PC-3 (cell line): ENCODE measurements at regions not wholly inside any gene's neighbourhood (a gene's known extent, or its start where the extent isn't known, plus 50 kb on each side); places are given as distances from the start of the nearest gene placed in this dataset.

Experiments
- ATAC-seq: fragments of 200-7000 bp; cut with Tn5 transposase; 2 replicates; pipeline ENCODE4 v1.9.1; 2020; ENCODE audit warnings: mild to moderate bottlenecking, moderate library complexity
- BruUV-seq: library from RNA; stranded (reverse); fragments of 400-500 nt; replicated peaks from 2 replicates; lab custom pipeline; 2021; lab: Mats Ljungman, UMichigan
- CTCF ChIA-PET: fragments of 300-600 bp; sonication (Branson Sonifier 250); formaldehyde crosslinking; loops from one replicate; lab custom pipeline; 2022; ENCODE audit warnings: antibody characterized with exemption; lab: Charles Lee
- POLR2A ChIA-PET: fragments of 300-600 bp; sonication (Branson Sonifier 250); formaldehyde crosslinking; loops from one replicate; lab custom pipeline; 2022; ENCODE audit warnings: antibody characterized with exemption; ENCODE audit not compliant: unreplicated experiment; lab: Charles Lee
- DNase-seq: peaks from one replicate; pipeline ENCODE4 v3.0.0-alpha.2; 2015
- H2AFZ ChIP-seq: fragments of 300-600 bp; sonication (generic); 2 replicates; pipeline ENCODE4 v1.6.0; 2016; ENCODE audit warnings: antibody characterized with exemption, low read length
- H3F3A ChIP-seq: fragments of 300-600 bp; sonication (generic); one replicate; pipeline ENCODE4 v1.6.0; 2017; ENCODE audit warnings: antibody characterized with exemption, low read length, control low read depth, mild to moderate bottlenecking; ENCODE audit not compliant: unreplicated experiment
- H3K27ac ChIP-seq: fragments of 300-600 bp; sonication (generic); 2 replicates; pipeline ENCODE4 v1.5.1; 2016; ENCODE audit warnings: mild to moderate bottlenecking, low read length
- H3K27me3 ChIP-seq: fragments of 300-600 bp; sonication (generic); 2 replicates; pipeline ENCODE4 v1.6.1; 2016; ENCODE audit warnings: low read length, mixed read lengths
- H3K36me3 ChIP-seq: fragments of 300-600 bp; sonication (generic); 2 replicates; pipeline ENCODE4 v1.6.1; 2016; ENCODE audit warnings: low read depth, mixed run types, low read length, mixed read lengths
- H3K4me1 ChIP-seq: fragments of 300-600 bp; sonication (generic); 2 replicates; pipeline ENCODE4 v1.5.1; 2016; ENCODE audit warnings: low read length; ENCODE audit not compliant: insufficient read depth
- H3K4me2 ChIP-seq: fragments of 300-600 bp; sonication (generic); 2 replicates; pipeline ENCODE4 v1.6.0; 2016; ENCODE audit warnings: low read length
- H3K4me3 ChIP-seq: fragments of 300-600 bp; sonication (generic); 2 replicates; pipeline ENCODE4 v1.5.1; 2016; ENCODE audit warnings: mild to moderate bottlenecking, low read length, mixed read lengths
- H3K79me2 ChIP-seq: fragments of 300-600 bp; sonication (generic); 2 replicates; pipeline ENCODE4 v1.6.1; 2017; ENCODE audit warnings: low read length, mixed read lengths
- H3K9ac ChIP-seq: fragments of 300-600 bp; sonication (generic); 2 replicates; pipeline ENCODE4 v1.6.0; 2016; ENCODE audit warnings: mild to moderate bottlenecking, low read length
- H3K9me2 ChIP-seq: fragments of 300-600 bp; sonication (generic); replicated peaks from 2 replicates; pipeline ENCODE4 v1.6.1; 2016; ENCODE audit warnings: mixed run types, low read length, mixed read lengths
- H3K9me3 ChIP-seq: fragments of 300-600 bp; sonication (generic); 2 replicates; pipeline ENCODE4 v1.6.1; 2016; ENCODE audit warnings: low read length, mixed read lengths
- H4K20me1 ChIP-seq: fragments of 300-600 bp; sonication (generic); 2 replicates; pipeline ENCODE4 v1.6.1; 2016; ENCODE audit warnings: low read length, mixed read lengths
- CTCF ChIP-seq: fragments of 300-600 bp; sonication (generic); conservative IDR thresholded peaks from 2 replicates; pipeline ENCODE4 v1.5.1; 2017; ENCODE audit warnings: antibody characterized with exemption, low read depth, mild to moderate bottlenecking, low read length
- EZH2 ChIP-seq: fragments of 300-600 bp; sonication (generic); IDR thresholded peaks from one replicate; pipeline ENCODE4 v1.6.1; 2017; ENCODE audit warnings: antibody characterized with exemption, mild to moderate bottlenecking, low read length; ENCODE audit not compliant: unreplicated experiment
- EZH2phosphoT487 ChIP-seq: fragments of 300-600 bp; sonication (generic); IDR thresholded peaks from 2 replicates; pipeline ENCODE4 v1.6.1; 2018; ENCODE audit warnings: mild to moderate bottlenecking, antibody characterized with exemption, low read length, borderline replicate concordance
- intact Hi-C: fragments of 100-400 bp; cut with micrococcal nuclease; formaldehyde crosslinking; loops from 2 replicates; pipeline ENCODE4 v1.9.0; 2023

- TF ChIP-seq EZH2phosphoT487 (no peak), CTCF (no peak), EZH2 (no peak)
- POLR2A ChIA-PET: interaction anchor here (0.6 kb wide), 1 partner anchor 274 kb away, joined by 5 read pairs; no protein-coding TSS in a partner anchor
- DNase-seq (peak; percentile 66), ATAC-seq (peak; percentile 96)
- Histone ChIP-seq H3K9me2 (no peaks in the 10 kb centered on the region), H3K27ac (peak overlapping the region; percentile 50), H3K27me3 (no peaks in the 10 kb centered on the region), H3K4me1 (peaks cover 14% of the 10 kb centered on the region), H3K79me2 (no peaks in the 10 kb centered on the region), H3K9ac (no peak overlapping the region; the same call in 1 of the 2 replicates), H2AFZ (no peak overlapping the region), H3K4me2 (0 out of 2 replicates have a peak overlapping the region, but pooled peaks have one; percentile 6), H4K20me1 (no peaks in the 10 kb centered on the region), H3K9me3 (no peaks in the 10 kb centered on the region), H3K36me3 (no peaks in the 10 kb centered on the region), H3F3A (no peaks in the 10 kb centered on the region), H3K4me3 (no peak overlapping the region)
- CTCF ChIA-PET: interaction anchor here (0.6 kb wide), 1 partner anchor 238 kb away, joined by 3 read pairs; no protein-coding TSS in a partner anchor
- intact Hi-C loops: loop anchor here (1.0 to 10.0 kb wide), 3 partner anchors 73 to 236 kb away; no protein-coding TSS in a partner anchor
- no TSS peak for BruUV-seq
These were observed 372.2 kb downstream of the INSIG2 start for GRCh38 chr2:118460425-118460824.

- Histone ChIP-seq H3K9me3 (no peaks in the 10 kb centered on the region), H3K4me1 (peaks cover 14% of the 10 kb centered on the region), H4K20me1 (no peaks in the 10 kb centered on the region), H3K9me2 (no peaks in the 10 kb centered on the region), H3K36me3 (no peaks in the 10 kb centered on the region), H3K27me3 (no peaks in the 10 kb centered on the region), H3K27ac (no peak overlapping the region), H3K4me2 (no peak overlapping the region), H2AFZ (no peak overlapping the region), H3K4me3 (no peak overlapping the region), H3K9ac (no peak overlapping the region), H3K79me2 (no peaks in the 10 kb centered on the region), H3F3A (no peaks in the 10 kb centered on the region)
- TF ChIP-seq CTCF: peak; percentile 38; the same call in 1 of the 2 replicates
- no peak for TF ChIP-seq EZH2
- ChIA-PET POLR2A (no interaction called here), CTCF (no interaction called here)
- ATAC-seq (no peak), DNase-seq (no peak)
- BruUV-seq: no TSS peak
- intact Hi-C loops: no loop called here
These were observed 371.2 kb downstream of the INSIG2 start for GRCh38 chr2:118459426-118459825.

- Histone ChIP-seq H3K27me3 (no peaks in the 10 kb centered on the region), H3K9me3 (no peaks in the 10 kb centered on the region), H3K4me1 (peaks cover 14% of the 10 kb centered on the region), H3K79me2 (no peaks in the 10 kb centered on the region), H4K20me1 (no peaks in the 10 kb centered on the region), H3K36me3 (no peaks in the 10 kb centered on the region), H3K4me2 (no peak overlapping the region), H3K9ac (no peak overlapping the region), H2AFZ (no peak overlapping the region), H3K9me2 (no peaks in the 10 kb centered on the region), H3F3A (no peaks in the 10 kb centered on the region), H3K27ac (no peak overlapping the region), H3K4me3 (no peak overlapping the region)
- no peak for DNase-seq
- CTCF ChIA-PET: no interaction called here
- intact Hi-C loops: no loop called here
- no TSS peak for BruUV-seq
- POLR2A ChIA-PET: no interaction called here
- ATAC-seq: no peak
- TF ChIP-seq EZH2 (no peak), EZH2phosphoT487 (no peak)
These were observed 369.7 kb downstream of the INSIG2 start for GRCh38 chr2:118457951-118458350.
